GM21717 (cell line): ENCODE measurements at regions not wholly inside any gene's neighbourhood (a gene's known extent, or its start where the extent isn't known, plus 50 kb on each side); places are given as distances from the start of the nearest gene placed in this dataset.
"Not testable (repeated sequence)": the region's sequence is repeated elsewhere in the genome, so short reads cannot be mapped to it uniquely, and the experiment has no call there.

Experiments
- ATAC-seq: cut with Tn5 transposase; IDR thresholded peaks from one replicate; pipeline ENCODE4 v1.9.1; 2021; ENCODE audit warnings: mild to moderate bottlenecking, moderate library complexity; ENCODE audit not compliant: unreplicated experiment

DNA sequence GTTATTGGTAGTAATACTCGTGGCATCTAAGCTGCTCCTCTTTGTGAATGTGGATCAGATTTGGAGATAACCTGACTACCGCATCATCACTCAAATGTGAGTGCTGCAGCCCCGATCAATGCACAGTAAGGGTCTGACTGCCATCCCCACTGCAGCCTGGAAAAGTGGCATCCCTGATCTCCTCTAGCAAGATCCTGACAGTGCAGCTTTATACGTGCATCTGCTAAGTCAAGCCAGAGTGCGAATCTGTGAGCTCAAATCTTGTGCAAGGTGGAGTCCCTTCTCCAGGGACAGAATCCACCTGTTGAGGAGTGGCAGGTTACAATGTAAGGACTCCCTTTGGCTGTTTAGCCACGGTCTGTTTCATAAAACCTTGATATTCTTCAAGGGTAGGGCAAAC, 215.0 kb upstream of the EXOC2 start:
- no peak for ATAC-seq

DNA sequence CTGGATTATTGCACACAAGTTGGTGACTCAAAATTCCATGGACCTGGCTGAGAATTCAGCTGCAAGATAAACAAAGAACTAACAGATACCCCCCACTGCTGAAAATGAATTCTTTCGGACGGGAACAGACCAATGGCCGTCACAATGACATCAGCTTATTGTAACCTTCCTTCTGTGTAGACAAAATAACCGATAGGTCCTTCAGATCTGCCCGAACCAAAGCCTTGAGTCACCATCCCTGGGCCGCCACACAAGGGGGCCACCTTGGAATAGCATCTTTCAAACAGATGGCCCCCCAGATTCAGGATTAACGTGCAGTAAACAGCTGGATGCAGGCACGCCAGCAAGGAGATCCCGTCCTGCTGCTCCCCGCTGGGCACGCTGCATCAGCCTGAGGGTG, 214.0 kb upstream of the EXOC2 start:
- no peak for ATAC-seq

- no peak for ATAC-seq
These were observed 212.6 kb upstream of the EXOC2 start for GRCh38 chr6:905556-905955.

GRCh38 chr6:904994-905393, 212.1 kb upstream of the EXOC2 start:
- ATAC-seq, result no peak

GRCh38 chr6:903761-904160, 210.8 kb upstream of the EXOC2 start:
- no peak for ATAC-seq

DNA sequence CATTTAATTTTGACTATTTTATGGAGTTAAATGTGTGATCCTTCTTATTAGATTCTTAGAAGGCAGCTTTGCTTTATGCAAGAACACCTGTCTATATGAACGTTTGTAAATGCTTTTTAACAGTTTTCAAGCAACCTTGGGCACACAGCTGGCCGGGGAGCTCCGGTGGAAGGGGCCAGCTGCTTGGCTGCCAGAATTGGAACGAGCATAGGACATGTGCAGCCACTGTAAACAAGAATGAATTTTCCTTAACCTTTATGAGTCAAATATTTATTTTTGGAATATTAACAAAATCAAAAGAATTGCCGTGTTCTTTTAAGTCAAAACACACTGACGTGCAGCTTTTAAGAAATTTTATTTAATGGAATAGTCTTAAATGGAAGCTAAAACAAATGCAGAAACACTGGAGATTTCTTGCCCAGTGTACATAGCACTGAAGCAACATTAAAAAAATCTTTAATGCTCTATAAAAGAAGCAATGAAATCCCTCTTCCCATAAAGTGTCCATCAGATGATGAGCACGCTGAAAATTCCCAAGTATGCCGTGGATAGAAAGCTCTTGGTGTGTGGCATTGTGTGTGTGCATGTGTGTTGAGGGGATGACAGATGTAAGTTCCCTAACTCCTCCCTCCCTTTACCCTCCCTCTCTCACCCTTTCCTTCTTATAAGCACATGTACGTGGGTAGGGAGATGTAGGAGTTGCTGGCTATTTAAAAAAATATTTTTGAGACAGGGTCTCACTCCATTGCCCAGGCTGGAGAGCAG, 208.9 kb upstream of the EXOC2 start:
- ATAC-seq, result no peak

- no peak for ATAC-seq
These were observed 208.0 kb upstream of the EXOC2 start for GRCh38 chr6:900716-901605.

GRCh38 chr6:897528-898207, 204.7 kb upstream of the EXOC2 start:
- no peak for ATAC-seq

DNA sequence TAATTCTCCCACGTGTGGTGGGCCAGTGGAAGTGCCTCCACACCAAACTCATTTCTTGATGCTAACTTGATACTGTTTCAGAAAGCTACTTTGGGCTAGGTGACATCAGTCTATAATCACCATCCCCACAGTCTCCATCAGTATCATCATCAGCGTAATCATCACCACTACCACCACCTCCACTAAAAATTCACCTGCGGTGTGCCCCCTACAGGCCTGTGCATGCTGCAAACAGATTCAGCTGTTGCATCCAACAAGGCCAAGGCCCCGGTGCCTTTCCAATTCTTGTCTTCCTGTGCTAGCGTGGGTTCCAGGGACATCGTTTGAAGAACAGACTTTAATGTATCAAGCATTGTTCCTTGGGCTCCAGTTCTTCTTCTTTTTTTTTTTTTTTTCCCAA, 201.3 kb upstream of the EXOC2 start:
- no peak for ATAC-seq

GRCh38 chr6:890995-891394, 198.1 kb upstream of the EXOC2 start:
- no peak for ATAC-seq

- no peak for ATAC-seq
These were observed 197.3 kb upstream of the EXOC2 start for GRCh38 chr6:890201-890600.

- no peak for ATAC-seq
These were observed 194.8 kb upstream of the EXOC2 start for GRCh38 chr6:887583-888235.

DNA sequence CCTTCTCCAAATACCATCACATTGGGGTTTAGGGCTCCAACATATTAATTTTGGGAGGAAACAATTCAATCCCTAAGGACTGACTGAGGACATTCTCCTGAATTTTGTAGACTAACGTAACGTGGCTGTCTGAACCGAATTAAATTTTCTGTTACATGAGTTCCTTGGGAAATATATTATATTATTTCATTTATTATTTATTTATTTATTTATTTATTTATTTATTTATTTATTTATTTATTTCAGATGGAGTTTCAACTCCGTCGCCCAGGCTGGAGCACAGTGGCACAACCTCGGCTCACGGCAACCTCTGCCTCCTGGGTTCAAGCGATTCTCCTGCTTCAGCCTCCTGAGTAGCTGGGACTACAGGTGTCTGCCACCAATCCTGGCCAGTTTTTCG, 193.2 kb upstream of the EXOC2 start:
- ATAC-seq, result not testable (repeated sequence)

DNA sequence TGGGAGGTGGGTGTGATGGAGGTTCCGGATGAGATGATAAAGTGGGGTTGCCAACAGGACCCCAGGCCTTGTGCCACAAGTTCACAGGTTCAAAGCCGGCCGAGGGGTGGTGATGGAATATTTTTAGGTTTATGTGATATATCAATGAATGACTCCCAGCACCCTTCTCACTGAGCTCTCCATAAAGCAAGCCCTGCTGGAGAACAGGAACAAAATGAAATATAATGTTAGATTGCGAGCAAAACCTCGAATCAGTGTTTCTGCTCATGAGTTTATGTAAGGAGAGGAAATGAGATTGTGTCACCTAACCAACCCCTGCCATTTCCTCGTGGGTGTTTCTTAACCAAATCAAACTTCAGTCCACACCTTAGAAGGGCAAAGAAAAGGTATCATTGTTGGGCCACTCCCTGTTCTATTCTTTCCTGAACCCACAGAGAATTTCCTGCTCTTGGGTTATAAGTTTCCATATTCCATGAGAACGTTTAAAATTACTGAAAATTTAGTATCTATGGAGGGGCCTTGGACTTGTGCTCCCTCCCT, 192.2 kb upstream of the EXOC2 start:
- ATAC-seq, result no peak

DNA sequence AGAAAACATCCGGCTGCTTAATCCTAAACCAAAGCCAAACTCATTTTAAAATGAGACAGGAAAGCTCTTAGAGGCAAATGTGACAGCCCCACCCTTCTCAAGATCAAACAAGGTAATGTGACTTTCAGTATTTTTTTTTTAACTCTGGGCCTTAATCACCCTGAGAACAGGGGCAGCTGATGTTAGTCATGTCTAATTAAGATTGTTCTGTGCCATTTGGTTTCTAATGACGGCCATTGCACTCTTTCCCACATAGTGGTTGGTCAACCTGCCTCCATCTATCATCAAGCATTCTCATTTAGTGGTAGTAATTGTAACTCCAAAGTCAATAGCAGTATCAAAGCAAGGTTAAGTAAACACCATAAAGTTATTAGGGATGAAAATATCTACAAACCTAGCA, 191.6 kb upstream of the EXOC2 start:
- ATAC-seq, result no peak

- ATAC-seq, result no peak
These were observed 189.2 kb upstream of the EXOC2 start for GRCh38 chr6:882084-882598.

GRCh38 chr6:878179-878578, 185.2 kb upstream of the EXOC2 start:
- ATAC-seq, result no peak

- ATAC-seq, result no peak
These were observed 182.1 kb upstream of the EXOC2 start for GRCh38 chr6:875012-875411.

- no peak for ATAC-seq
These were observed 179.7 kb upstream of the EXOC2 start for GRCh38 chr6:872570-873125.

- no peak for ATAC-seq
These were observed 178.6 kb upstream of the EXOC2 start for GRCh38 chr6:871503-871902.
